ENCODE measurements at regions not wholly inside any gene's neighbourhood (a gene's known extent, or its start where the extent isn't known, plus 50 kb on each side); places are given as distances from the start of the nearest gene placed in this dataset.

GRCh38 chr1:4053160-4053748 is 153.2 kb upstream of the C1orf174 start:
- TF ChIP-seq, protein P1, sequence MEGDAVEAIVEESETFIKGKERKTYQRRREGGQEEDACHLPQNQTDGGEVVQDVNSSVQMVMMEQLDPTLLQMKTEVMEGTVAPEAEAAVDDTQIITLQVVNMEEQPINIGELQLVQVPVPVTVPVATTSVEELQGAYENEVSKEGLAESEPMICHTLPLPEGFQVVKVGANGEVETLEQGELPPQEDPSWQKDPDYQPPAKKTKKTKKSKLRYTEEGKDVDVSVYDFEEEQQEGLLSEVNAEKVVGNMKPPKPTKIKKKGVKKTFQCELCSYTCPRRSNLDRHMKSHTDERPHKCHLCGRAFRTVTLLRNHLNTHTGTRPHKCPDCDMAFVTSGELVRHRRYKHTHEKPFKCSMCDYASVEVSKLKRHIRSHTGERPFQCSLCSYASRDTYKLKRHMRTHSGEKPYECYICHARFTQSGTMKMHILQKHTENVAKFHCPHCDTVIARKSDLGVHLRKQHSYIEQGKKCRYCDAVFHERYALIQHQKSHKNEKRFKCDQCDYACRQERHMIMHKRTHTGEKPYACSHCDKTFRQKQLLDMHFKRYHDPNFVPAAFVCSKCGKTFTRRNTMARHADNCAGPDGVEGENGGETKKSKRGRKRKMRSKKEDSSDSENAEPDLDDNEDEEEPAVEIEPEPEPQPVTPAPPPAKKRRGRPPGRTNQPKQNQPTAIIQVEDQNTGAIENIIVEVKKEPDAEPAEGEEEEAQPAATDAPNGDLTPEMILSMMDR (IDR thresholded peaks at IDR 0.05): no peak
- TF ChIP-seq, protein P2, sequence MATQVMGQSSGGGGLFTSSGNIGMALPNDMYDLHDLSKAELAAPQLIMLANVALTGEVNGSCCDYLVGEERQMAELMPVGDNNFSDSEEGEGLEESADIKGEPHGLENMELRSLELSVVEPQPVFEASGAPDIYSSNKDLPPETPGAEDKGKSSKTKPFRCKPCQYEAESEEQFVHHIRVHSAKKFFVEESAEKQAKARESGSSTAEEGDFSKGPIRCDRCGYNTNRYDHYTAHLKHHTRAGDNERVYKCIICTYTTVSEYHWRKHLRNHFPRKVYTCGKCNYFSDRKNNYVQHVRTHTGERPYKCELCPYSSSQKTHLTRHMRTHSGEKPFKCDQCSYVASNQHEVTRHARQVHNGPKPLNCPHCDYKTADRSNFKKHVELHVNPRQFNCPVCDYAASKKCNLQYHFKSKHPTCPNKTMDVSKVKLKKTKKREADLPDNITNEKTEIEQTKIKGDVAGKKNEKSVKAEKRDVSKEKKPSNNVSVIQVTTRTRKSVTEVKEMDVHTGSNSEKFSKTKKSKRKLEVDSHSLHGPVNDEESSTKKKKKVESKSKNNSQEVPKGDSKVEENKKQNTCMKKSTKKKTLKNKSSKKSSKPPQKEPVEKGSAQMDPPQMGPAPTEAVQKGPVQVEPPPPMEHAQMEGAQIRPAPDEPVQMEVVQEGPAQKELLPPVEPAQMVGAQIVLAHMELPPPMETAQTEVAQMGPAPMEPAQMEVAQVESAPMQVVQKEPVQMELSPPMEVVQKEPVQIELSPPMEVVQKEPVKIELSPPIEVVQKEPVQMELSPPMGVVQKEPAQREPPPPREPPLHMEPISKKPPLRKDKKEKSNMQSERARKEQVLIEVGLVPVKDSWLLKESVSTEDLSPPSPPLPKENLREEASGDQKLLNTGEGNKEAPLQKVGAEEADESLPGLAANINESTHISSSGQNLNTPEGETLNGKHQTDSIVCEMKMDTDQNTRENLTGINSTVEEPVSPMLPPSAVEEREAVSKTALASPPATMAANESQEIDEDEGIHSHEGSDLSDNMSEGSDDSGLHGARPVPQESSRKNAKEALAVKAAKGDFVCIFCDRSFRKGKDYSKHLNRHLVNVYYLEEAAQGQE (IDR thresholded peaks at IDR 0.05; ENCODE audit: insufficient read depth in 1 of 2, low read depth in 2 of 2, low read length in 1 of 2): no peak

Data from Panc1 (cell line).